ENCODE measurements at regions not wholly inside any gene's neighbourhood (a gene's known extent, or its start where the extent isn't known, plus 50 kb on each side); places are given as distances from the start of the nearest gene placed in this dataset.

DNA sequence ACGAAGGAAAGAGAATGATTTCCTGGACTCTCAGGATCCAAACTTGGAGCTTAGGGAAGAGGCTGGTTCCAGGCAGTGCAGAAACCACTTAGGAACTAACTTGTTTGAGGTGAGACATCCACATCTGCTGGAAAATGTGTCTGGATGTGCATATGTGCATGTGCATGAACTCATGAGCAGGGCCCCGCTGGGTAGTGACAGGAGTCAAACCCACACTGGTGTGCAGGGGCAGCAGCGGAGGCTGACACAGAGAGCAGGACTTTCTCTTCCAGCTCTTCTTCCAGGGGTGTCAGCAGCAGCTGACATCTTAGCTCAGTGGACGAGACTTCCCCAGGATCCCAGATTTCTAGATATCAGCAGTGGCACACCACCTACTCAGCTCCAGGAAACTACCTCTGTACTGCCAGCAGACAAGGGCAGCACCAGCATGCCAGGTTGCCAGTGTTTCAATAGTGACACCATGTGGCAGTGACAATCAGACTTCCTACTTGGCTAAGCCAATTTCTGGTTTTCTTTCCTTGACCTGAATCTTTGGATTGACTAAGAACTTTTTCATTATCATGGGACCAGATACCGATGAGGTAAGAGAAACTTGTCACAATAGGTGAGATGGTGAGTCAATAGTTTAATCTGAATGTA, 227.5 kb upstream of the ZC3H12C start:
- ATAC-seq (ENCODE audit: low read depth) (no peak), DNase-seq (ENCODE audit: low spot score in 2 of 2) (no peak)
- Mint-ChIP-seq H3K4me3 (no peak overlapping the region), H3K27ac (no peak overlapping the region), H3K27me3 (no peaks in the 10 kb centered on the region), H3K9me3 (no peaks in the 10 kb centered on the region), H3K36me3 (no peaks in the 10 kb centered on the region), H3K4me1 (peaks cover 6% of the 10 kb centered on the region)

DNA sequence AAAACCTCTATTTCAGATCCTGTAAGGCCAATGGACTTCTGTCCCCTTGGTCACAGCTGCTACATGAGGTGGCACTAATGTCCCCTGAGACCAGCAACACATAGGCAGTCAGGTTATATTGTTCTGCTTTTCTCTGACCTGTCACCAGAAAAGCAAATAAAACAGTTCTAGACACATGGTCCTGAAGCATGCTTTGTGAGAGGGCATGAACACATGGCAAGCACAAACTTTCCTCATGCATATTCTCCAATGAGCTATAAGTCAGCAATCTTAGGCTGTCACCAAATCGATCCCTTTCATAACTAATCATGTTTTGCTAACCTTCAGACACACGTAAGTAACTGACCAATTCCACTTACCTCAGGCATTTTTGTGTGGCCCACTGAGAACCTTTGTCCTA, 225.4 kb upstream of the ZC3H12C start:
- Mint-ChIP-seq H3K4me3 (no peak overlapping the region), H3K4me1 (peaks cover 6% of the 10 kb centered on the region), H3K27me3 (no peaks in the 10 kb centered on the region), H3K36me3 (no peaks in the 10 kb centered on the region), H3K27ac (no peak overlapping the region), H3K9me3 (peaks cover 1% of the 10 kb centered on the region)
- ATAC-seq (ENCODE audit: low read depth) (no peak), DNase-seq (ENCODE audit: low spot score in 2 of 2) (no peak)

GRCh38 chr11:109869536-109869935, 223.7 kb upstream of the ZC3H12C start:
- Mint-ChIP-seq H3K4me3 (no peak overlapping the region), H3K27me3 (peaks cover 2% of the 10 kb centered on the region), H3K4me1 (no peaks in the 10 kb centered on the region), H3K9me3 (peaks cover 2% of the 10 kb centered on the region), H3K36me3 (no peaks in the 10 kb centered on the region), H3K27ac (no peak overlapping the region)
- ATAC-seq (ENCODE audit: low read depth): no peak
- no peak for DNase-seq (ENCODE audit: low spot score in 2 of 2)

DNA sequence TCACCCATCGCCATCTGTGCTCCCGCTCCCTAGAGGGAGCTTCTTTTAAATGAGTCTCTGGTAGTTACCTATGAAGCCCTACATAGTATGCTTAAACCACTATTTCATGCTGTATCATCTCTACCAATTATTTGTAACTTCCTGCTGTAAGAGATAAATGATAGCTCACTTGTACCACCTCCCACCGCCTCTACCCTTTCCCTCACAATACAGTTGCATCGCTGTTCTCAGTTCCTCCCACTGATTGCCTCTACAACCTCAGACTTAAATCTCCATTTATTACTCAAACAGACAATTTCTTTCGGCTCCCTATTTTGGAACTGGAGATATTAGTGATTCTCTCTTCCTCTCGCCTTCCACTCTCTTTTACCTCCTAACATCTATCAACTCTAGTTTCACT, 222.9 kb upstream of the ZC3H12C start:
- Mint-ChIP-seq H3K4me1 (no peaks in the 10 kb centered on the region), H3K27ac (no peak overlapping the region), H3K9me3 (peaks cover 2% of the 10 kb centered on the region), H3K36me3 (no peaks in the 10 kb centered on the region), H3K27me3 (peaks cover 2% of the 10 kb centered on the region), H3K4me3 (no peak overlapping the region)
- ATAC-seq (ENCODE audit: low read depth): no peak
- DNase-seq (ENCODE audit: low spot score in 2 of 2): no peak

GRCh38 chr11:109877043-109877442, 216.1 kb upstream of the ZC3H12C start:
- H3K36me3 Mint-ChIP-seq: no peaks in the 10 kb centered on the region
- H3K9me3 Mint-ChIP-seq: peaks cover 4% of the 10 kb centered on the region
- peaks cover 5% of the 10 kb centered on the region for H3K27me3 Mint-ChIP-seq
- DNase-seq (ENCODE audit: low spot score in 2 of 2) (no peak), ATAC-seq (ENCODE audit: low read depth) (no peak)
- H3K4me1 Mint-ChIP-seq: no peaks in the 10 kb centered on the region
- no peak overlapping the region for H3K4me3 Mint-ChIP-seq
- H3K27ac Mint-ChIP-seq: no peak overlapping the region

- Mint-ChIP-seq H3K27me3 (peaks cover 10% of the 10 kb centered on the region), H3K9me3 (peaks cover 3% of the 10 kb centered on the region), H3K4me1 (no peaks in the 10 kb centered on the region), H3K4me3 (no peak overlapping the region), H3K36me3 (no peaks in the 10 kb centered on the region), H3K27ac (no peak overlapping the region)
- DNase-seq (ENCODE audit: low spot score in 2 of 2): no peak
- no peak for ATAC-seq (ENCODE audit: low read depth)
These were observed 208.7 kb upstream of the ZC3H12C start for GRCh38 chr11:109884501-109884900.

- Mint-ChIP-seq H3K4me1 (no peaks in the 10 kb centered on the region), H3K4me3 (no peak overlapping the region), H3K9me3 (peaks cover 3% of the 10 kb centered on the region), H3K27ac (no peak overlapping the region), H3K27me3 (peaks cover 10% of the 10 kb centered on the region), H3K36me3 (no peaks in the 10 kb centered on the region)
- DNase-seq (ENCODE audit: low spot score in 2 of 2) (no peak), ATAC-seq (ENCODE audit: low read depth) (no peak)
These were observed 208.2 kb upstream of the ZC3H12C start for GRCh38 chr11:109885006-109885405.

GRCh38 chr11:109892321-109892794, 200.8 kb upstream of the ZC3H12C start:
- no peak for DNase-seq (ENCODE audit: low spot score in 2 of 2)
- H3K36me3 Mint-ChIP-seq: no peaks in the 10 kb centered on the region
- H3K27me3 Mint-ChIP-seq: peaks cover 8% of the 10 kb centered on the region
- ATAC-seq (ENCODE audit: low read depth): no peak
- no peaks in the 10 kb centered on the region for H3K9me3 Mint-ChIP-seq
- H3K27ac Mint-ChIP-seq: no peak overlapping the region
- H3K4me1 Mint-ChIP-seq: no peaks in the 10 kb centered on the region
- H3K4me3 Mint-ChIP-seq: no peak overlapping the region

DNA sequence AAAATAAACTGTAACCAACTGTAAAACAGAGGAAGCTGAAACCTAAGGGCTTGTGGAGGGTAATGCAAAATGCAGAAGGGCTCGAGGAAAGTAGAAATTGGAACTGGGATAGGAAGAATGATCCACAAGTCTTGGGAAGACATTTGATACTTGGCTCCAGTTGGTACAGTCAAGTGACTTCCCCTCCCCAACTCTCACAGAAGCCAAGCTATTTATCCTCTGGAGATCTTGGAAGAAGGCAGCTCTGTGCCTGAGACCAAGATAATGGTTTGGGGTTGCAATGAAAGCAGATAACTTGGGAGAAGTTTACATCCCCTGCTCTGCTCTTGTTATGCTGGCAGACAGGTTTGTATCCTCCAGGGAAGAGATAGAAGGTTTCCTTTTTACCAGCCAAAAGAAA, 198.9 kb upstream of the ZC3H12C start:
- ATAC-seq (ENCODE audit: low read depth): no peak
- Mint-ChIP-seq H3K9me3 (peaks cover 5% of the 10 kb centered on the region), H3K27me3 (peaks cover 11% of the 10 kb centered on the region)

DNA sequence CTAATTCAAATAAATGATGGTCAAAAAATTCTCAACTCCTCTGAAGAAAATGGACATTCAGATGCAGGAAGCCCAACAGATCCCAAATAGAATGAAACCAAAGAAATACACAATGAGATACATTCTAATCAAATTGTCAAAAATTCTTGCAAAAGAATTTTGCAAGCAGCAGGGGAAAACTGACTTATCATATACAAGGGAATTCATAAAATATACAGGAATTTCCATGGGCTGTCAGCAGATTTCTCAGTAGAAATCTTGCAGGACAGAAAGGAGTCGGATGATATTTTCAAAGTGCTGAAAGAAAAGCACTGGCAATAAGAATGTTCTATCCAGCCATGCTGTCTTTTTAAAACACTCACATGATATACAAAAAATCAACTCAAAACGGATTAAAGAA, 194.6 kb upstream of the ZC3H12C start:
- Mint-ChIP-seq H3K27me3 (peaks cover 15% of the 10 kb centered on the region), H3K9me3 (peaks cover 13% of the 10 kb centered on the region), H3K36me3 (no peaks in the 10 kb centered on the region), H3K27ac (no peak overlapping the region), H3K4me1 (no peaks in the 10 kb centered on the region), H3K4me3 (no peak overlapping the region)
- DNase-seq (ENCODE audit: low spot score in 2 of 2) (no peak), ATAC-seq (ENCODE audit: low read depth) (no peak)

More for the DNA sequence above, 198.9 kb upstream of the ZC3H12C start:
- Mint-ChIP-seq H3K36me3 (no peaks in the 10 kb centered on the region), H3K4me1 (no peaks in the 10 kb centered on the region), H3K27ac (no peak overlapping the region), H3K4me3 (no peak overlapping the region)
- no peak for DNase-seq (ENCODE audit: low spot score in 2 of 2)

DNA sequence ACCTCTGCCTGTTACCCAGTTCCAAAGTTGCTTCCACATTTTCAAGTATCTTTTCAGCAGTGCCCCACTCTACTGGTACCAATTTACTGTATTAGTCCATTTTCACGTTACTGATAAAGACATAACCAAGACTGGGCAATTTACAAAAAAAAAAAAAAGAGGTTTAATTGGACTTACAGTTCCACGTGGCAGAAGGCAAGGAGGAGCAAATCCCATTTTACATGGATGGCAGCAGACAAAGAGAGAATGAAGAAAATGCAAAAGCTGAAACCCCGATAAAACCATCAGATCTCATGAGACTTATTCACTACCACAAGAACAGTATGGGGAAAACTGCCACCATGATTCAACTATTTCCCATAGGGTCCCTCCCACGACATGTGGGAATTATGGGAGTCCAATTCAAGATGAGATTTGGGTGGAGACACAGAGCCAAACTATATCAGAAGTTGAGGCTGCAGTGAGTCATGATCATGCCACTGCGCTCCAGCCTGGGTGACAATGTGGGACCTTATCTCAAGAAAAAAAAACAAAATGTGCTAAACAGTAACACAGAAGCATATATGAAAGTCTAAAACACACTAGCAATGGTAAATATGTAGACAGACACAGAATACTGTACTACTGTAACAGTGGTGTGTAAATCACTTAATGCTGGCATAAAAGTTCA, 190.3 kb upstream of the ZC3H12C start:
- Mint-ChIP-seq H3K27ac (no peak overlapping the region), H3K4me3 (no peak overlapping the region), H3K4me1 (no peaks in the 10 kb centered on the region), H3K9me3 (peaks cover 12% of the 10 kb centered on the region), H3K36me3 (no peaks in the 10 kb centered on the region), H3K27me3 (peaks cover 10% of the 10 kb centered on the region)
- DNase-seq (ENCODE audit: low spot score in 2 of 2) (no peak), ATAC-seq (ENCODE audit: low read depth) (no peak)

DNA sequence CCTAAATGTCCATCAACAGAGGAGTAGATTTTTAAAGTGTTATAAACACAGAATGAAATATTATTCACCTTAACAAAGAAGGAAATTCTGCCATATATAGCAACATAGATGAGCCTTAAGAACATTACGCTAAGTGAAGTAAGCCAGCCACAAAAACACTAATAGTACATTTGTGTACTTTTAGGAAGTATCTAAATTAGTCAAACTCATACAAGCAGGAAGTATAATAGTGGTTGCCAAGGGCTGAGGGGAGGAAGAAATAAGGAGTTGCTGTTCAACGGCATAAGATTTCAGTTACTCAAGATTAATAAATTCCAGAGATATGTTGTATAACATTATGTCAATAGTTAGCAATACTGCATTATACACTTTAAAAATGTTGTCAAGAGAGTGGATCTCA, 181.7 kb upstream of the ZC3H12C start:
- H3K4me1 Mint-ChIP-seq: peaks cover 3% of the 10 kb centered on the region
- H3K9me3 Mint-ChIP-seq: peaks cover 5% of the 10 kb centered on the region
- DNase-seq (ENCODE audit: low spot score in 2 of 2) (no peak), ATAC-seq (ENCODE audit: low read depth) (no peak)
- H3K4me3 Mint-ChIP-seq: no peak overlapping the region
- no peaks in the 10 kb centered on the region for H3K36me3 Mint-ChIP-seq
- H3K27ac Mint-ChIP-seq: no peak overlapping the region
- H3K27me3 Mint-ChIP-seq: peaks cover 4% of the 10 kb centered on the region

- ATAC-seq (ENCODE audit: low read depth): no peak
These were observed 179.2 kb upstream of the ZC3H12C start for GRCh38 chr11:109914038-109914437.

GRCh38 chr11:109914809-109915653, 178.2 kb upstream of the ZC3H12C start:
- Mint-ChIP-seq H3K9me3 (peaks cover 7% of the 10 kb centered on the region), H3K36me3 (no peaks in the 10 kb centered on the region), H3K4me1 (peaks cover 3% of the 10 kb centered on the region), H3K27me3 (peaks cover 1% of the 10 kb centered on the region), H3K27ac (no peak overlapping the region), H3K4me3 (no peak overlapping the region)
- DNase-seq (ENCODE audit: low spot score in 2 of 2) (no peak), ATAC-seq (ENCODE audit: low read depth) (no peak)

More at GRCh38 chr11:109914038-109914437, 179.2 kb upstream of the ZC3H12C start:
- H3K4me3 Mint-ChIP-seq: no peak overlapping the region
- H3K27ac Mint-ChIP-seq: no peak overlapping the region
- H3K9me3 Mint-ChIP-seq: peaks cover 5% of the 10 kb centered on the region
- peaks cover 3% of the 10 kb centered on the region for H3K4me1 Mint-ChIP-seq
- H3K27me3 Mint-ChIP-seq: peaks cover 4% of the 10 kb centered on the region
- no peak for DNase-seq (ENCODE audit: low spot score in 2 of 2)
- no peaks in the 10 kb centered on the region for H3K36me3 Mint-ChIP-seq

All from memory B cell (primary cell).